ENCODE measurements at regions not wholly inside any gene's neighbourhood (a gene's known extent, or its start where the extent isn't known, plus 50 kb on each side); places are given as distances from the start of the nearest gene placed in this dataset.

GRCh38 chr3:95434491-95434890 is 1371.6 kb downstream of the NSUN3 start:
- peaks cover 7% of the 10 kb centered on the region; the same call in 1 of the 3 replicates for H3K9me3 Mint-ChIP-seq
- H3K27me3 ChIP-seq (ENCODE audit: insufficient read depth), result no peaks in the 10 kb centered on the region
- no peak overlapping the region for H3K27ac Mint-ChIP-seq
- no peaks in the 10 kb centered on the region for H3K4me1 ChIP-seq (ENCODE audit: insufficient read depth)
- TF ChIP-seq ZNF462 (CRISPR knock-in tag; IDR thresholded peaks at IDR 0.05) (no peak), ZNF114 (CRISPR knock-in tag; IDR thresholded peaks at IDR 0.05) (no peak), CREB1 (CRISPR knock-in tag; IDR thresholded peaks at IDR 0.05; ENCODE audit: low read depth) (no peak), ZNF331 (CRISPR knock-in tag; IDR thresholded peaks at IDR 0.05; ENCODE audit: low read depth) (no peak), EZH2 (IDR thresholded peaks at IDR 0.05; ENCODE audit: low read depth, unreplicated experiment) (no peak), JUNB (IDR thresholded peaks at IDR 0.05; ENCODE audit: unreplicated experiment) (no peak), NANOG (IDR thresholded peaks at IDR 0.05; ENCODE audit: borderline replicate concordance) (no peak), EZH2phosphoT487 (IDR thresholded peaks at IDR 0.05; ENCODE audit: unreplicated experiment) (no peak), STAT1 (IDR thresholded peaks at IDR 0.05; ENCODE audit: unreplicated experiment) (no peak), POLR2AphosphoS5 (IDR thresholded peaks at IDR 0.05; ENCODE audit: low read depth) (no peak)
- TF ChIP-seq, protein P1, sequence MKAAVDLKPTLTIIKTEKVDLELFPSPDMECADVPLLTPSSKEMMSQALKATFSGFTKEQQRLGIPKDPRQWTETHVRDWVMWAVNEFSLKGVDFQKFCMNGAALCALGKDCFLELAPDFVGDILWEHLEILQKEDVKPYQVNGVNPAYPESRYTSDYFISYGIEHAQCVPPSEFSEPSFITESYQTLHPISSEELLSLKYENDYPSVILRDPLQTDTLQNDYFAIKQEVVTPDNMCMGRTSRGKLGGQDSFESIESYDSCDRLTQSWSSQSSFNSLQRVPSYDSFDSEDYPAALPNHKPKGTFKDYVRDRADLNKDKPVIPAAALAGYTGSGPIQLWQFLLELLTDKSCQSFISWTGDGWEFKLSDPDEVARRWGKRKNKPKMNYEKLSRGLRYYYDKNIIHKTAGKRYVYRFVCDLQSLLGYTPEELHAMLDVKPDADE (IDR thresholded peaks at IDR 0.05), result no peak
- TF ChIP-seq, protein P2, sequence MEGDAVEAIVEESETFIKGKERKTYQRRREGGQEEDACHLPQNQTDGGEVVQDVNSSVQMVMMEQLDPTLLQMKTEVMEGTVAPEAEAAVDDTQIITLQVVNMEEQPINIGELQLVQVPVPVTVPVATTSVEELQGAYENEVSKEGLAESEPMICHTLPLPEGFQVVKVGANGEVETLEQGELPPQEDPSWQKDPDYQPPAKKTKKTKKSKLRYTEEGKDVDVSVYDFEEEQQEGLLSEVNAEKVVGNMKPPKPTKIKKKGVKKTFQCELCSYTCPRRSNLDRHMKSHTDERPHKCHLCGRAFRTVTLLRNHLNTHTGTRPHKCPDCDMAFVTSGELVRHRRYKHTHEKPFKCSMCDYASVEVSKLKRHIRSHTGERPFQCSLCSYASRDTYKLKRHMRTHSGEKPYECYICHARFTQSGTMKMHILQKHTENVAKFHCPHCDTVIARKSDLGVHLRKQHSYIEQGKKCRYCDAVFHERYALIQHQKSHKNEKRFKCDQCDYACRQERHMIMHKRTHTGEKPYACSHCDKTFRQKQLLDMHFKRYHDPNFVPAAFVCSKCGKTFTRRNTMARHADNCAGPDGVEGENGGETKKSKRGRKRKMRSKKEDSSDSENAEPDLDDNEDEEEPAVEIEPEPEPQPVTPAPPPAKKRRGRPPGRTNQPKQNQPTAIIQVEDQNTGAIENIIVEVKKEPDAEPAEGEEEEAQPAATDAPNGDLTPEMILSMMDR (conservative IDR thresholded peaks at IDR 0.05; ENCODE audit: low read depth in 2 of 2), result no peak
- TF ChIP-seq, protein P3, sequence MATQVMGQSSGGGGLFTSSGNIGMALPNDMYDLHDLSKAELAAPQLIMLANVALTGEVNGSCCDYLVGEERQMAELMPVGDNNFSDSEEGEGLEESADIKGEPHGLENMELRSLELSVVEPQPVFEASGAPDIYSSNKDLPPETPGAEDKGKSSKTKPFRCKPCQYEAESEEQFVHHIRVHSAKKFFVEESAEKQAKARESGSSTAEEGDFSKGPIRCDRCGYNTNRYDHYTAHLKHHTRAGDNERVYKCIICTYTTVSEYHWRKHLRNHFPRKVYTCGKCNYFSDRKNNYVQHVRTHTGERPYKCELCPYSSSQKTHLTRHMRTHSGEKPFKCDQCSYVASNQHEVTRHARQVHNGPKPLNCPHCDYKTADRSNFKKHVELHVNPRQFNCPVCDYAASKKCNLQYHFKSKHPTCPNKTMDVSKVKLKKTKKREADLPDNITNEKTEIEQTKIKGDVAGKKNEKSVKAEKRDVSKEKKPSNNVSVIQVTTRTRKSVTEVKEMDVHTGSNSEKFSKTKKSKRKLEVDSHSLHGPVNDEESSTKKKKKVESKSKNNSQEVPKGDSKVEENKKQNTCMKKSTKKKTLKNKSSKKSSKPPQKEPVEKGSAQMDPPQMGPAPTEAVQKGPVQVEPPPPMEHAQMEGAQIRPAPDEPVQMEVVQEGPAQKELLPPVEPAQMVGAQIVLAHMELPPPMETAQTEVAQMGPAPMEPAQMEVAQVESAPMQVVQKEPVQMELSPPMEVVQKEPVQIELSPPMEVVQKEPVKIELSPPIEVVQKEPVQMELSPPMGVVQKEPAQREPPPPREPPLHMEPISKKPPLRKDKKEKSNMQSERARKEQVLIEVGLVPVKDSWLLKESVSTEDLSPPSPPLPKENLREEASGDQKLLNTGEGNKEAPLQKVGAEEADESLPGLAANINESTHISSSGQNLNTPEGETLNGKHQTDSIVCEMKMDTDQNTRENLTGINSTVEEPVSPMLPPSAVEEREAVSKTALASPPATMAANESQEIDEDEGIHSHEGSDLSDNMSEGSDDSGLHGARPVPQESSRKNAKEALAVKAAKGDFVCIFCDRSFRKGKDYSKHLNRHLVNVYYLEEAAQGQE (IDR thresholded peaks at IDR 0.05; ENCODE audit: unreplicated experiment), result no peak
- no peaks in the 10 kb centered on the region for H3K36me3 ChIP-seq (ENCODE audit: insufficient read depth)
- no peak overlapping the region for H3K4me2 ChIP-seq
- H3F3A ChIP-seq (replicated peaks; ENCODE audit: low read depth), result no peaks in the 10 kb centered on the region
- H3K4me1 Mint-ChIP-seq, result peaks cover 5% of the 10 kb centered on the region; the same call in 2 of the 3 replicates
- no peaks in the 10 kb centered on the region for H3K9me2 ChIP-seq (ENCODE audit: insufficient read depth)
- DNase-seq (ENCODE audit: low spot score) (no peak), ATAC-seq (no peak)
- no peak overlapping the region for H3K27ac ChIP-seq (ENCODE audit: low read depth)
- H2AFZ ChIP-seq, result no peak overlapping the region
- H3K27me3 Mint-ChIP-seq (ENCODE audit: insufficient read depth, low read depth, poor library complexity), result no peaks in the 10 kb centered on the region
- H3K36me3 Mint-ChIP-seq (ENCODE audit: low read depth), result peaks cover 7% of the 10 kb centered on the region; the same call in 1 of the 3 replicates
- no peak overlapping the region for H3K4me3 ChIP-seq
- H3K4me3 Mint-ChIP-seq, result no peak overlapping the region
- H3K79me2 ChIP-seq (replicated peaks; ENCODE audit: insufficient read depth), result no peaks in the 10 kb centered on the region
- H4K20me1 ChIP-seq (replicated peaks; ENCODE audit: insufficient read depth), result no peaks in the 10 kb centered on the region

Data from GM23338 (cell line).